ENCODE measurements at regions not wholly inside any gene's neighbourhood (a gene's known extent, or its start where the extent isn't known, plus 50 kb on each side); places are given as distances from the start of the nearest gene placed in this dataset.

GRCh38 chr6:228881-229651 lies 63.2 kb upstream of the DUSP22 start:
- TF ChIP-seq, protein P1, sequence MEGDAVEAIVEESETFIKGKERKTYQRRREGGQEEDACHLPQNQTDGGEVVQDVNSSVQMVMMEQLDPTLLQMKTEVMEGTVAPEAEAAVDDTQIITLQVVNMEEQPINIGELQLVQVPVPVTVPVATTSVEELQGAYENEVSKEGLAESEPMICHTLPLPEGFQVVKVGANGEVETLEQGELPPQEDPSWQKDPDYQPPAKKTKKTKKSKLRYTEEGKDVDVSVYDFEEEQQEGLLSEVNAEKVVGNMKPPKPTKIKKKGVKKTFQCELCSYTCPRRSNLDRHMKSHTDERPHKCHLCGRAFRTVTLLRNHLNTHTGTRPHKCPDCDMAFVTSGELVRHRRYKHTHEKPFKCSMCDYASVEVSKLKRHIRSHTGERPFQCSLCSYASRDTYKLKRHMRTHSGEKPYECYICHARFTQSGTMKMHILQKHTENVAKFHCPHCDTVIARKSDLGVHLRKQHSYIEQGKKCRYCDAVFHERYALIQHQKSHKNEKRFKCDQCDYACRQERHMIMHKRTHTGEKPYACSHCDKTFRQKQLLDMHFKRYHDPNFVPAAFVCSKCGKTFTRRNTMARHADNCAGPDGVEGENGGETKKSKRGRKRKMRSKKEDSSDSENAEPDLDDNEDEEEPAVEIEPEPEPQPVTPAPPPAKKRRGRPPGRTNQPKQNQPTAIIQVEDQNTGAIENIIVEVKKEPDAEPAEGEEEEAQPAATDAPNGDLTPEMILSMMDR (conservative IDR thresholded peaks at IDR 0.05; ENCODE audit: low read length) = no peak
- no peak for TF ChIP-seq EZH2phosphoT487 (IDR thresholded peaks at IDR 0.05; ENCODE audit: borderline replicate concordance, low read depth, low read length)
